ENCODE measurements at regions not wholly inside any gene's neighbourhood (a gene's known extent, or its start where the extent isn't known, plus 50 kb on each side); places are given as distances from the start of the nearest gene placed in this dataset.
"Not testable (repeated sequence)": the region's sequence is repeated elsewhere in the genome, so short reads cannot be mapped to it uniquely, and the experiment has no call there.

DNA sequence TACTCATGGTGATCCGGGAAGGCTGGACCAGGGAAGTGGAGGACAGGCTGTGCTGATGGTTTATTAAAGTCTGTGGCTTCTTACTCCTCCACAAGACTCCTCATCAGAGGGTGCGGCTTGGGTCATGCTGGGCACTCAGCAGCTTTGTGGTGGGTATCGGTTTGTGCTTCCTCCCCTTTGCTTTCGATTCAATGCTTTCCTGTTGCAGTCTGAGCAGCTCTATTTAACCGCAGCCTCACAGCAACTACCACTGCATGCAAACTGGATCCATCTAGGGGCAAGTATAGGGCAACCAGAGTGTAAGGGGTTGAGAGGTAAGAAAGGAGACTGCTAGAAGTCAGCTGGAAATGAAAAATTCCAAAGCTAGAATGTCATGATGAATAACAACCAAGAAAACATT lies 78.8 kb upstream of the NOTCH2NLA start:
- CTCF ChIA-PET; H3K4me3 Mint-ChIP-seq (ENCODE audit: low read depth, unreplicated experiment); BruUV-seq (replicated peaks); H3K27me3 Mint-ChIP-seq (ENCODE audit: unreplicated experiment); H3K4me1 Mint-ChIP-seq (ENCODE audit: low read depth, unreplicated experiment); H3K9me3 Mint-ChIP-seq (ENCODE audit: low read depth, unreplicated experiment); H3K36me3 Mint-ChIP-seq (ENCODE audit: insufficient read depth, unreplicated experiment); intact Hi-C loops (cut with micrococcal nuclease; ENCODE audit: unreplicated experiment); H3K27ac Mint-ChIP-seq (ENCODE audit: unreplicated experiment); DNase-seq: not testable (repeated sequence)

DNA sequence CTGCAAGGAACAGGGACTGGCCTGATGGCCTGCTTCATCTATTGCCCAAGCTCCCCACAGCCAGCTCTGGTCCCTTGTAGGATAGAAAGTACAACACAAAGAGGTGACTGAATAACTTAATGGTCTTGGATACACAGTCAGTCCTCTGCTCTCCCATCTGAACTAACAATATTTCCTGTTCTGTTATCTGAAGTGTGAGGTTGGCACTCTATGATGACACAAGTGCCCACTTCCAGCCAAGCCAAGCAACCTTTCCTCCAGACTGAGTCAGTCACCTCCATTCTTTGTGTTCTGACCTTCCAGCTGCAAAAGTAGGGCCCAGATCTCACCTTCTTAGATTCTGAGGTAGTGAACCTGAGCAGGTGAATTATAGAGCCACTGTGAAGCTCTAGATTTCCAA lies 77.8 kb upstream of the NOTCH2NLA start:
- H3K4me3 Mint-ChIP-seq (ENCODE audit: low read depth, unreplicated experiment); H3K9me3 Mint-ChIP-seq (ENCODE audit: low read depth, unreplicated experiment); H3K4me1 Mint-ChIP-seq (ENCODE audit: low read depth, unreplicated experiment); DNase-seq; BruUV-seq (replicated peaks); H3K27me3 Mint-ChIP-seq (ENCODE audit: unreplicated experiment); H3K36me3 Mint-ChIP-seq (ENCODE audit: insufficient read depth, unreplicated experiment); intact Hi-C loops (cut with micrococcal nuclease; ENCODE audit: unreplicated experiment); CTCF ChIA-PET; H3K27ac Mint-ChIP-seq (ENCODE audit: unreplicated experiment): not testable (repeated sequence)

DNA sequence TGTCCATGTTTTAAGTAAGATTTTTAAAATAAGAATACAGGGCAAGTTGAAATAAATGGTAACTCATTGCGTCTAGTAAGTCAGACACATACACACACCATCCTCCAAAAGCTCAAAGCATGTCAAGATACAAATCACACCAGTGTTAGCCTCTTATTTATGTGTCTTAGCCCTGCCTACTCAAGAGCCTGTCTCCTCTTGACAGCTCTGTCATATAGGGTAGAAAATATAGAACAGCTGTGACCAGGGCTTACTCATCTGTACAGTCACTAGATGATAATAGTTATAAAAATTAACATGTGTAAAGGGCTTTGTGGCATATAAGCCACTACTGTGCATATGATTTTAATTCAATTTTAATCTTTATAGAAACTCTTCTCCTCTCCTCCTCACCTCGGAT lies 76.6 kb upstream of the NOTCH2NLA start:
- H3K9me3 Mint-ChIP-seq (ENCODE audit: low read depth, unreplicated experiment); H3K27ac Mint-ChIP-seq (ENCODE audit: unreplicated experiment); H3K4me3 Mint-ChIP-seq (ENCODE audit: low read depth, unreplicated experiment); BruUV-seq (replicated peaks); H3K27me3 Mint-ChIP-seq (ENCODE audit: unreplicated experiment); H3K4me1 Mint-ChIP-seq (ENCODE audit: low read depth, unreplicated experiment); intact Hi-C loops (cut with micrococcal nuclease; ENCODE audit: unreplicated experiment); H3K36me3 Mint-ChIP-seq (ENCODE audit: insufficient read depth, unreplicated experiment); DNase-seq; CTCF ChIA-PET: not testable (repeated sequence)

DNA sequence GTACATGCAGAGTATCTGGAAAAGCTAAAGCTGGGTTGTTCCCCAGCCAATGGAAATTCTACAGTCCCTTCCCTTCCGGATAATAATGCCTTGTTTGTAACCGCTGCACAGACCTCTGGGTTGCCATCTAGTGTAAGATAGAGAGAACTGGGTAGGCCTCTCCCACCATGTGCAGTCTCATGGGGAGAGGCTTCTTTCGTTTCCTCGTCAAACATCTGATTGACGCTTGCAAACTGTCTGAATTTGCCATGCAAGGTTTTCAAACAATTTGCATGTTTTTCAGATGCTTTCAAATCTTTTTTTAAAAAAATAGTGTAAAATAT lies 69.7 kb upstream of the NOTCH2NLA start:
- BruUV-seq (replicated peaks); CTCF ChIA-PET; H3K4me3 Mint-ChIP-seq (ENCODE audit: low read depth, unreplicated experiment); DNase-seq; intact Hi-C loops (cut with micrococcal nuclease; ENCODE audit: unreplicated experiment); H3K9me3 Mint-ChIP-seq (ENCODE audit: low read depth, unreplicated experiment); H3K36me3 Mint-ChIP-seq (ENCODE audit: insufficient read depth, unreplicated experiment); H3K4me1 Mint-ChIP-seq (ENCODE audit: low read depth, unreplicated experiment); H3K27ac Mint-ChIP-seq (ENCODE audit: unreplicated experiment); H3K27me3 Mint-ChIP-seq (ENCODE audit: unreplicated experiment): not testable (repeated sequence)

DNA sequence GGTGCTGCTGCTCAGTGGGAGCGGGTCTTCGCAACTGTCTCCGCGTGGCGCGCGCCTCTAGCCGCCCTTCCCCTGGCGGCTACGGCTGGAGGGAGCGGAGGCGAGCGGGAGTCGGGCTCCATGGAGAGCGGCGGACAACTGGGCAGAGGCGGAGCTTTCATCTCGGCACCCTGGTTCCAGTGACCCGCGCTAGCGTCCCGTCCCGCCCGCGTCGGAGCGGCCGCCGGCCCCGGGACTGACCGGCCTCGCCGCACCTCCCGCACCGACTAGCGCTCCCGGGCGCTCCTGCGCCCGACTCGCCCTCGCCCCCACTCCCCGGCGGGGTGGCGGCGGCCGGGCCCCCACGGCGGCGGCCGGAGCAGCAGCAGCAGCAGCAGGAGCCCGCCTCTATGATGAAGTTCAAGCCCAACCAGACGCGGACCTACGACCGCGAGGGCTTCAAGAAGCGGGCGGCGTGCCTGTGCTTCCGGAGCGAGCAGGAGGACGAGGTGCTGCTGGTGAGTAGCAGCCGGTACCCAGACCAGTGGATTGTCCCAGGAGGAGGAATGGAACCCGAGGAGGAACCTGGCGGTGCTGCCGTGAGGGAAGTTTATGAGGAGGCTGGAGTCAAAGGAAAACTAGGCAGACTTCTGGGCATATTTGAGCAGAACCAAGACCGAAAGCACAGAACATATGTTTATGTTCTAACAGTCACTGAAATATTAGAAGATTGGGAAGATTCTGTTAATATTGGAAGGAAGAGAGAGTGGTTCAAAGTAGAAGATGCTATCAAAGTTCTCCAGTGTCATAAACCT lies 69.2 kb upstream of the NOTCH2NLA start:
- H3K4me3 Mint-ChIP-seq (ENCODE audit: low read depth, unreplicated experiment); H3K27ac Mint-ChIP-seq (ENCODE audit: unreplicated experiment); H3K9me3 Mint-ChIP-seq (ENCODE audit: low read depth, unreplicated experiment); H3K4me1 Mint-ChIP-seq (ENCODE audit: low read depth, unreplicated experiment); intact Hi-C loops (cut with micrococcal nuclease; ENCODE audit: unreplicated experiment); DNase-seq; BruUV-seq (replicated peaks); H3K27me3 Mint-ChIP-seq (ENCODE audit: unreplicated experiment); H3K36me3 Mint-ChIP-seq (ENCODE audit: insufficient read depth, unreplicated experiment); CTCF ChIA-PET: not testable (repeated sequence)

DNA sequence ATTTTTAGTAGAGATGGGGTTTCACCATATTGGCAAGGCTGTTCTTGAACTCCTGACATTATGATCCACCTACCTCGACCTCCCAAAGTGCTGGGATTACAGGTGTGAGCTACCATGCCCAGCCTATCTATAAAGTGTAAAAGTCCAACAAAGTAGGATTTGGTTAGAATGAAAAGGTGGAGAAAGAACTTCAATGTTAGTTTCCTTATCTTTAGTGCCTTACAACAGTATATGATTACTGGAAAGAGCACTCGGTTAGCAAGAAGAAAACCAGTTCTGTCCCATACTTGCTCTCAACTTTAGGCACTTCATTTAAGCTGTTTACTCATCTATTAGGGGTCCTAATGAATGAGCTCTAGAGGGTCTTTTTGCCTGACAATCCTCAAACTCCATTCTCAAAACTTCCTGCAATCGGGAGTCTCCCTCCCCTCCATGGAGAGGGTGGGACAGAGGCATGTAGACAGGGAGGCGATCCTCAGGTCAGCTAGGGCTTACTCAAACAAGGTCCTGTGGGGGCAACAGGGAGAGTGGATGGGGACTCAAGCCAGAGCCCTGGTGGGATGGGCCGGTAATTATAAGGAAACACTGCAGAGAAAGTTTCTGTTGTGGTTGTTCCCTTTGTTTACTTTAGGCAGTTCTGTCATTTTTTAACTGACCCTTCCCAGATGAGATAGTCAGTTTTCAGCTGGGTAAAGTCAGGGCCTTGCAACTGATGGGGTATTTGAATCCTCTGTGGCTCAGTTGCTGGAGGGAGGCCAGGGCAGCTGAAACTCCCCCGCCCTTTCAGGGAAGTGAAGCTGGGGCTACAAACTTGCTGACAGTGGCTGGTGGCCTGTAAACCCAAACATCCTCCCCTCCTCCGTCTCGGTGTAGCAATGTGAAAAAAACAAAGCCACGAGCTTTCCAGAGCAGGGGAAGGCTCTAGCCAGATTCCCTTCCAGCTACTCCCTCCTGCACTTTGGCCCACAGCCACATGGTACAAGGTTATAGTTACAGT lies 64.4 kb upstream of the NOTCH2NLA start:
- H3K27ac Mint-ChIP-seq (ENCODE audit: unreplicated experiment); H3K4me3 Mint-ChIP-seq (ENCODE audit: low read depth, unreplicated experiment); H3K4me1 Mint-ChIP-seq (ENCODE audit: low read depth, unreplicated experiment); H3K27me3 Mint-ChIP-seq (ENCODE audit: unreplicated experiment); H3K36me3 Mint-ChIP-seq (ENCODE audit: insufficient read depth, unreplicated experiment); DNase-seq; H3K9me3 Mint-ChIP-seq (ENCODE audit: low read depth, unreplicated experiment); CTCF ChIA-PET; BruUV-seq (replicated peaks); intact Hi-C loops (cut with micrococcal nuclease; ENCODE audit: unreplicated experiment): not testable (repeated sequence)

DNA sequence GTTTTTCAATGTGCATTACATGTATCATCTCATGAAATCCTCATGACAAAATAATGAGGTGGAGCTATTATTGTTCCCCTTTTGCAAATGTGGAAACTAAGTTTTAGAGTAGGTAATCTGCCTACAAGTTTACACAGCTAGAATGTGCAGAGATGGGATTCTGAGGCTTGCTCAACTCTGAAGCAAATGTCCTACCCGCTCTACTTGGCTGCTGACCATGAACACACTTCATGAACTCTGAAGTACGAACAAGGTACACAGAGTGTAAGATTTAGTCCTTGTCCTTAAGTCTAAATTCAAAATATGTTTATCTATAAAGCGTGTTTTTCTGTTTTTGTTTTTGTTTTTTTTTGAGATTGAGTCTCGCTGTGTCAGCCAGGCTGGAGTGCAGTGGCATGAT lies 63.6 kb upstream of the NOTCH2NLA start:
- H3K4me1 Mint-ChIP-seq (ENCODE audit: low read depth, unreplicated experiment); H3K27me3 Mint-ChIP-seq (ENCODE audit: unreplicated experiment); H3K9me3 Mint-ChIP-seq (ENCODE audit: low read depth, unreplicated experiment); DNase-seq; BruUV-seq (replicated peaks); H3K4me3 Mint-ChIP-seq (ENCODE audit: low read depth, unreplicated experiment); H3K27ac Mint-ChIP-seq (ENCODE audit: unreplicated experiment); H3K36me3 Mint-ChIP-seq (ENCODE audit: insufficient read depth, unreplicated experiment); CTCF ChIA-PET; intact Hi-C loops (cut with micrococcal nuclease; ENCODE audit: unreplicated experiment): not testable (repeated sequence)

DNA sequence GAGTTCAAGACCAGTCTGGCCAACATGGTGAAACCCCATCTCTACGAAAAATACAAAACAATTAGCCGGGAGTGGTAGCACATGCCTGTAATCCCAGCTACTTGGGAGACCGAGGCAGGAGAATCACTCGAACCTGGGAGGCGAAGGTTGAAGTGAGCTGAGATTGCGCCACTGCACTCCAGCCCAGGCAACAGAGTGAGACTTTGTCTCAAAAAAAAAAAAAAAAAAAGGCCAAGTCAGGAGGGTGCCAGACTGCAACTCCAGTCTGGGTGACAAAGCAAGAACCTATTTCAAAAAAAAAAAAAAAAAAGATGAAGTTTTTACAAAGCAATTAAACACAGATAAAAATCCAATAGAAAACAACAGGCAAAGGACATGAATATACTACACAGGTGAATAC lies 59.1 kb upstream of the NOTCH2NLA start:
- H3K27me3 Mint-ChIP-seq (ENCODE audit: unreplicated experiment); H3K27ac Mint-ChIP-seq (ENCODE audit: unreplicated experiment); H3K4me1 Mint-ChIP-seq (ENCODE audit: low read depth, unreplicated experiment); intact Hi-C loops (cut with micrococcal nuclease; ENCODE audit: unreplicated experiment); H3K36me3 Mint-ChIP-seq (ENCODE audit: insufficient read depth, unreplicated experiment); DNase-seq; BruUV-seq (replicated peaks); H3K9me3 Mint-ChIP-seq (ENCODE audit: low read depth, unreplicated experiment); CTCF ChIA-PET; H3K4me3 Mint-ChIP-seq (ENCODE audit: low read depth, unreplicated experiment): not testable (repeated sequence)

DNA sequence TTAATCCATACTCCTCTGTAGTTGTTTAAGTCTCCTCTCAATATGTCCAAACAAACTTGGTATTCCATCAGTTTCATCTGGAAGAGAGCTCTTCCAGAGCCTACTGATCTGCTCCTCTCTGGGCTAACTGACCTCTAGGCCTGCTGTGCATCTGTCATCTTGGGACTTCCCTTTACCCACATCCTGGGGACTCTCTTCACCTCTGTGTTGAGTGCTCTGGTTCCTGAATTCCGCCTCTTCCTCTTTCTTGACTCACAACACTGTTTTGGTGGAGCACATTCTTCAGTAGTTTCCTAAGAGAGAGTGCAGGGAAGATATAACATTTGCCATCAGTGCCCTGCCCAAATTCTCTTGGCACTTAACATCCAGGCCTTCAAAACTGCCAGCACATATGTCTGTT lies 55.9 kb upstream of the NOTCH2NLA start:
- H3K27me3 Mint-ChIP-seq (ENCODE audit: unreplicated experiment); H3K9me3 Mint-ChIP-seq (ENCODE audit: low read depth, unreplicated experiment); DNase-seq; H3K4me3 Mint-ChIP-seq (ENCODE audit: low read depth, unreplicated experiment); H3K36me3 Mint-ChIP-seq (ENCODE audit: insufficient read depth, unreplicated experiment); CTCF ChIA-PET; H3K27ac Mint-ChIP-seq (ENCODE audit: unreplicated experiment); intact Hi-C loops (cut with micrococcal nuclease; ENCODE audit: unreplicated experiment); BruUV-seq (replicated peaks); H3K4me1 Mint-ChIP-seq (ENCODE audit: low read depth, unreplicated experiment): not testable (repeated sequence)

DNA sequence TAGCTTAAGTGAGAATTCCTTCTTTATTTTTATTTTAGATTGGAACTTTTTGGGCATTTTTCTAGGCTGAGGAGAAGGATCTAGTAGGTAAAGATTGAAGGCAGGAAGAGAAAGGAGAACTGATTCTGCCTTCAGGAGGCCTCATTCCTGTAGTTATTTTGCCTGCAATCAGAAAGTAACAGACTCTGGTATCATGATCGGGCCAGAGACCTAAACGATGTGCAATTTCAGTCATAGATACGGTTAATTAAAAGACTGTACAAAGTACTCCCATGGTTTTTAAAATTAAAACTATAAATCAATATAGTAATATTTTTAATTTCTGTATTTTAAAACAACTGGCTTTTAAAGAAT lies 54.7 kb upstream of the NOTCH2NLA start:
- not testable (repeated sequence) for BruUV-seq (replicated peaks)

More for the DNA sequence above, 54.7 kb upstream of the NOTCH2NLA start:
- CTCF ChIA-PET; H3K4me1 Mint-ChIP-seq (ENCODE audit: low read depth, unreplicated experiment); H3K36me3 Mint-ChIP-seq (ENCODE audit: insufficient read depth, unreplicated experiment); intact Hi-C loops (cut with micrococcal nuclease; ENCODE audit: unreplicated experiment); H3K9me3 Mint-ChIP-seq (ENCODE audit: low read depth, unreplicated experiment); DNase-seq; H3K4me3 Mint-ChIP-seq (ENCODE audit: low read depth, unreplicated experiment); H3K27me3 Mint-ChIP-seq (ENCODE audit: unreplicated experiment); H3K27ac Mint-ChIP-seq (ENCODE audit: unreplicated experiment): not testable (repeated sequence)

Measured in Calu3 (cell line).